ENCODE measurements at regions not wholly inside any gene's neighbourhood (a gene's known extent, or its start where the extent isn't known, plus 50 kb on each side); places are given as distances from the start of the nearest gene placed in this dataset.
A peak's percentile ranks its signal among the peaks of the same experiment; 100 is the strongest.

GRCh38 chr15:60217161-60217560 lies 180.6 kb downstream of the ANXA2 start:
- DNase-seq: no peak

- no peak for DNase-seq
Measured at GRCh38 chr15:60218256-60218655, 179.5 kb downstream of the ANXA2 start.

GRCh38 chr15:60219866-60220265 lies 177.9 kb downstream of the ANXA2 start:
- no peak for DNase-seq

- DNase-seq: no peak
Measured at GRCh38 chr15:60221356-60221755, 176.4 kb downstream of the ANXA2 start.

- DNase-seq: no peak
Measured at GRCh38 chr15:60222404-60222803, 175.4 kb downstream of the ANXA2 start.

GRCh38 chr15:60223176-60223575 lies 174.6 kb downstream of the ANXA2 start:
- peak; percentile 52 for DNase-seq

- no peak for DNase-seq
Measured at GRCh38 chr15:60226924-60227323, 170.9 kb downstream of the ANXA2 start.

- DNase-seq: no peak
Measured at GRCh38 chr15:60228101-60228500, 169.7 kb downstream of the ANXA2 start.

GRCh38 chr15:60228619-60229018 lies 169.2 kb downstream of the ANXA2 start:
- DNase-seq: no peak

GRCh38 chr15:60235951-60236710 lies 161.7 kb downstream of the ANXA2 start:
- no peak for DNase-seq

- no peak for DNase-seq
Measured at GRCh38 chr15:60237446-60237845, 160.3 kb downstream of the ANXA2 start.

- no peak for DNase-seq
Measured at GRCh38 chr15:60243769-60244168, 154.0 kb downstream of the ANXA2 start.

- DNase-seq: no peak
Measured at GRCh38 chr15:60244813-60245212, 153.0 kb downstream of the ANXA2 start.

GRCh38 chr15:60250316-60250715 lies 147.5 kb downstream of the ANXA2 start:
- DNase-seq: no peak

GRCh38 chr15:60251300-60252070 lies 146.3 kb downstream of the ANXA2 start:
- DNase-seq: peak; percentile 50

GRCh38 chr15:60254416-60254815 lies 143.4 kb downstream of the ANXA2 start:
- DNase-seq: no peak

- DNase-seq: peak; percentile 50
Measured at GRCh38 chr15:60255390-60255789, 142.4 kb downstream of the ANXA2 start.

GRCh38 chr15:60257591-60258159 lies 140.1 kb downstream of the ANXA2 start:
- no peak for DNase-seq

- no peak for DNase-seq
Measured at GRCh38 chr15:60259469-60259868, 138.3 kb downstream of the ANXA2 start.

GRCh38 chr15:60264088-60264487 lies 133.7 kb downstream of the ANXA2 start:
- no peak for DNase-seq

- no peak for DNase-seq
Measured at GRCh38 chr15:60264566-60264965, 133.2 kb downstream of the ANXA2 start.

GRCh38 chr15:60265057-60265456 lies 132.7 kb downstream of the ANXA2 start:
- DNase-seq: no peak

GRCh38 chr15:60272623-60273022 lies 125.2 kb downstream of the ANXA2 start:
- DNase-seq: no peak

- DNase-seq: no peak
Measured at GRCh38 chr15:60275624-60276023, 122.2 kb downstream of the ANXA2 start.

Data from NCI-H774 (cell line).